Transverse colon (tissue), 4 donors: ENCODE measurements at regions not wholly inside any gene's neighbourhood (a gene's known extent, or its start where the extent isn't known, plus 50 kb on each side); places are given as distances from the start of the nearest gene placed in this dataset.

Source experiments
- CTCF ChIP-seq, 5 experiments: fragments of 200-600 bp in 3 of 5; fragments of 450-650 bp in 2 of 5; sonication (generic) in 3 of 5; IDR thresholded peaks; 1 replicate in 2 of 5; 2 replicates in 3 of 5; pipeline ENCODE4 v1.5.1; 2016 to 2017; ENCODE audit warnings: antibody characterized with exemption in 5 of 5, inconsistent platforms in 3 of 5, mild to moderate bottlenecking in 2 of 5, moderate library complexity in 1 of 5
- POLR2A ChIP-seq: fragments of 450-650 bp; IDR thresholded peaks from one replicate; pipeline ENCODE4 v1.6.1; 2016; ENCODE audit warnings: antibody characterized with exemption, mild to moderate bottlenecking, moderate library complexity
- POLR2AphosphoS5 ChIP-seq, 3 donors: sonication (generic); formaldehyde crosslinking; IDR thresholded peaks; one replicate each; pipeline ENCODE4 v1.6.1; 2016; ENCODE audit warnings: antibody characterized with exemption in 3 of 3

GRCh38 chr5:56396634-56397033 is 163.5 kb upstream of the ANKRD55 start:
- no peak for TF ChIP-seq CTCF (IDR thresholded peaks at IDR 0.05)
- TF ChIP-seq POLR2A: no peak
- TF ChIP-seq POLR2AphosphoS5 (IDR thresholded peaks at IDR 0.05): no peak
